ENCODE measurements at regions not wholly inside any gene's neighbourhood (a gene's known extent, or its start where the extent isn't known, plus 50 kb on each side); places are given as distances from the start of the nearest gene placed in this dataset.

DNA sequence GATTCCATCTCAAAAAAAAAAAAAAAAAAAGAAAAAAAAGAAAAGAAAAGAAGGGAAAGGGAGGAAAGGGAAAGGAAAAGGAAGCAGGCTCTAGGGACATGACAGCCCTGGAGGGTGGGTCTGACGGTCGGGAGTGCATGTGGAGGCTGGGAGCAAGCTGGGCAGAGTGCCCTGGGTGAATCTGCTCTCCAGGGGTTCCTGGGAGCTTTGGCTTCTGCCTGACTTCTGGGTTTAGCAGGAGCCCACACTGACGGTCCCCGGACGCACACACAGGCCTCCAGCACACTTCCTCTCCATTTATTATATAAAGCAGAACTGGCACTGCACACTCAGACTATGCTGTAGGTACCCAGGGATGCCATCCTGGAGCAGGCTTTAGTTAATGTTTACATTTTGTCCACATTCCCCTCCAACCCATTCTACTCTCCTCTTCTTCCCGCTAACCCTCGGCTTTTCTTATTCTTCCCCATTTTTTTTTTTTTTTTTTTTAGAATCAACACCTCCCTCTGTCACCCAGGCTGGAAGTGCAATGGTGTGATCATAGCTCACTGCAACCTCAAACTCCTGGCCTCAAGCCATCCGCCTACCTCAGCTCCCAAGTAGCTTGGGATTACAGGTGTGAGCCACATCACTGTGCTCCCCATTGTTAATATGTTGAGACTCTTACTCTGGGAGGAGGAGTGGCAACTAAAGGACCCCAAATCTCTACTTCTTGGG lies 151.1 kb upstream of the SLC1A4 start:
- TF ChIP-seq SP1 (IDR thresholded peaks at IDR 0.05) (no peak), YY1 (IDR thresholded peaks at IDR 0.05) (no peak), ZBTB33 (IDR thresholded peaks at IDR 0.05) (no peak), CTCF (IDR thresholded peaks at IDR 0.05; ENCODE audit: low read depth, low read length, missing input control) (no peak), FOXA1 (IDR thresholded peaks at IDR 0.05) (no peak), HNF4A (conservative IDR thresholded peaks at IDR 0.05) (no peak), NR2F2 (IDR thresholded peaks at IDR 0.05) (no peak), RAD21 (IDR thresholded peaks at IDR 0.05) (no peak), JUND (IDR thresholded peaks at IDR 0.05) (no peak), MAX (IDR thresholded peaks at IDR 0.05) (no peak), GABPA (IDR thresholded peaks at IDR 0.05 in 1 of 2, conservative IDR thresholded peaks at IDR 0.05 in 1 of 2) (no peak), RXRA (IDR thresholded peaks at IDR 0.05) (no peak), TAF1 (conservative IDR thresholded peaks at IDR 0.05) (no peak), HNF4G (IDR thresholded peaks at IDR 0.05) (no peak), FOXA2 (IDR thresholded peaks at IDR 0.05) (no peak)
- TF ChIP-seq, protein P1, sequence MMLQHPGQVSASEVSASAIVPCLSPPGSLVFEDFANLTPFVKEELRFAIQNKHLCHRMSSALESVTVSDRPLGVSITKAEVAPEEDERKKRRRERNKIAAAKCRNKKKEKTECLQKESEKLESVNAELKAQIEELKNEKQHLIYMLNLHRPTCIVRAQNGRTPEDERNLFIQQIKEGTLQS (IDR thresholded peaks at IDR 0.05) = no peak
- TF ChIP-seq, protein P2, sequence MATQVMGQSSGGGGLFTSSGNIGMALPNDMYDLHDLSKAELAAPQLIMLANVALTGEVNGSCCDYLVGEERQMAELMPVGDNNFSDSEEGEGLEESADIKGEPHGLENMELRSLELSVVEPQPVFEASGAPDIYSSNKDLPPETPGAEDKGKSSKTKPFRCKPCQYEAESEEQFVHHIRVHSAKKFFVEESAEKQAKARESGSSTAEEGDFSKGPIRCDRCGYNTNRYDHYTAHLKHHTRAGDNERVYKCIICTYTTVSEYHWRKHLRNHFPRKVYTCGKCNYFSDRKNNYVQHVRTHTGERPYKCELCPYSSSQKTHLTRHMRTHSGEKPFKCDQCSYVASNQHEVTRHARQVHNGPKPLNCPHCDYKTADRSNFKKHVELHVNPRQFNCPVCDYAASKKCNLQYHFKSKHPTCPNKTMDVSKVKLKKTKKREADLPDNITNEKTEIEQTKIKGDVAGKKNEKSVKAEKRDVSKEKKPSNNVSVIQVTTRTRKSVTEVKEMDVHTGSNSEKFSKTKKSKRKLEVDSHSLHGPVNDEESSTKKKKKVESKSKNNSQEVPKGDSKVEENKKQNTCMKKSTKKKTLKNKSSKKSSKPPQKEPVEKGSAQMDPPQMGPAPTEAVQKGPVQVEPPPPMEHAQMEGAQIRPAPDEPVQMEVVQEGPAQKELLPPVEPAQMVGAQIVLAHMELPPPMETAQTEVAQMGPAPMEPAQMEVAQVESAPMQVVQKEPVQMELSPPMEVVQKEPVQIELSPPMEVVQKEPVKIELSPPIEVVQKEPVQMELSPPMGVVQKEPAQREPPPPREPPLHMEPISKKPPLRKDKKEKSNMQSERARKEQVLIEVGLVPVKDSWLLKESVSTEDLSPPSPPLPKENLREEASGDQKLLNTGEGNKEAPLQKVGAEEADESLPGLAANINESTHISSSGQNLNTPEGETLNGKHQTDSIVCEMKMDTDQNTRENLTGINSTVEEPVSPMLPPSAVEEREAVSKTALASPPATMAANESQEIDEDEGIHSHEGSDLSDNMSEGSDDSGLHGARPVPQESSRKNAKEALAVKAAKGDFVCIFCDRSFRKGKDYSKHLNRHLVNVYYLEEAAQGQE (IDR thresholded peaks at IDR 0.05) = no peak
- no peak for DNase-seq (ENCODE audit: low spot score)
- H3K4me3 ChIP-seq (ENCODE audit: low read depth in 1 of 3, low read length in 3 of 3) = no peak overlapping the region
- no peaks in the 10 kb centered on the region for H3K9me3 ChIP-seq (ENCODE audit: control insufficient read depth in 4 of 4, low read length in 3 of 4)
- no peaks in the 10 kb centered on the region for H3K36me3 ChIP-seq (ENCODE audit: control insufficient read depth in 4 of 4, insufficient read depth in 3 of 4, low read depth in 1 of 4, low read length in 3 of 4)
- H3K4me1 ChIP-seq (ENCODE audit: control insufficient read depth in 4 of 4, insufficient read depth in 4 of 4, low read length in 3 of 4) = peaks cover 3 to 11% (median 9%) of the 10 kb centered on the region in 4 donors
- no peak overlapping the region for H3K27ac ChIP-seq (ENCODE audit: low read depth in 1 of 2, low read length in 2 of 2)
- no peaks in the 10 kb centered on the region for H3K27me3 ChIP-seq (ENCODE audit: control insufficient read depth in 4 of 4, insufficient read depth in 4 of 4, low read length in 3 of 4)
- 77% methylated on average over 8 of the region's 8 CpGs for WGBS
- no peak overlapping the region for H3K9ac ChIP-seq (ENCODE audit: low read depth in 1 of 2, low read length in 2 of 2)

All from liver (tissue), 8 donors.